Upper lobe of left lung (tissue), 4 donors: ENCODE measurements at regions not wholly inside any gene's neighbourhood (a gene's known extent, or its start where the extent isn't known, plus 50 kb on each side); places are given as distances from the start of the nearest gene placed in this dataset.

ENCODE experiments used
- POLR2A ChIP-seq, 4 donors: fragments of 450-650 bp; IDR thresholded peaks; one replicate each; pipeline ENCODE4 v1.5.1; 2016 to 2017; ENCODE audit warnings: antibody characterized with exemption in 4 of 4, mild to moderate bottlenecking in 2 of 4
- POLR2AphosphoS5 ChIP-seq, 2 donors: sonication (generic); formaldehyde crosslinking; IDR thresholded peaks; one replicate each; pipeline ENCODE4 v1.5.1; 2017; ENCODE audit warnings: antibody characterized with exemption in 2 of 2
- TF ChIP-seq, protein P1 (sequence below), 6 experiments: fragments of 450-650 bp in 4 of 6; fragments of 200-600 bp in 2 of 6; sonication (generic) in 2 of 6; IDR thresholded peaks; one replicate each; pipeline ENCODE4 v1.5.1; 2016 to 2019; ENCODE audit warnings: antibody characterized with exemption in 6 of 6

DNA sequence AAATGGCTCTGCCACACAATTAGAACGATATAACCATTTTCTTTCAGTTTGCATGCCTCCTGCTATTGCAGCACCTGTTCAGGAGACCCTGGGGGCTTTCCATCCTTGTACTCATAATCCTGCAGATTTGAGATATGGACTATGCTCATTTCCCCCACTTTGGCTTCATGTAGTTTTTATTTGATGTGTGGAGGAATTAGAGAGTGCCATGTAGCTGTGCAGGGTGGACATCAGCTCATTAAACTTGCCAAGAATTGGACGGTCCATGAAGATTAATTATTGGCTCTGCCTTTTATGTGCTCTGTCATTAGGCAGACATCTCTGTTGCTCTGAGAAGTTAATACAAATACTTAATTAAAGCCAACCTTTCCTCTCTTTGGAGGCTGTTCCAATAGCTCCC, 66.2 kb upstream of the CD83 start:
- TF ChIP-seq POLR2AphosphoS5 (IDR thresholded peaks at IDR 0.05) (no peak), POLR2A (IDR thresholded peaks at IDR 0.05) (no peak)
- TF ChIP-seq, protein P1, sequence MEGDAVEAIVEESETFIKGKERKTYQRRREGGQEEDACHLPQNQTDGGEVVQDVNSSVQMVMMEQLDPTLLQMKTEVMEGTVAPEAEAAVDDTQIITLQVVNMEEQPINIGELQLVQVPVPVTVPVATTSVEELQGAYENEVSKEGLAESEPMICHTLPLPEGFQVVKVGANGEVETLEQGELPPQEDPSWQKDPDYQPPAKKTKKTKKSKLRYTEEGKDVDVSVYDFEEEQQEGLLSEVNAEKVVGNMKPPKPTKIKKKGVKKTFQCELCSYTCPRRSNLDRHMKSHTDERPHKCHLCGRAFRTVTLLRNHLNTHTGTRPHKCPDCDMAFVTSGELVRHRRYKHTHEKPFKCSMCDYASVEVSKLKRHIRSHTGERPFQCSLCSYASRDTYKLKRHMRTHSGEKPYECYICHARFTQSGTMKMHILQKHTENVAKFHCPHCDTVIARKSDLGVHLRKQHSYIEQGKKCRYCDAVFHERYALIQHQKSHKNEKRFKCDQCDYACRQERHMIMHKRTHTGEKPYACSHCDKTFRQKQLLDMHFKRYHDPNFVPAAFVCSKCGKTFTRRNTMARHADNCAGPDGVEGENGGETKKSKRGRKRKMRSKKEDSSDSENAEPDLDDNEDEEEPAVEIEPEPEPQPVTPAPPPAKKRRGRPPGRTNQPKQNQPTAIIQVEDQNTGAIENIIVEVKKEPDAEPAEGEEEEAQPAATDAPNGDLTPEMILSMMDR (IDR thresholded peaks at IDR 0.05), result no peak
